Stimulated activated CD4-positive, alpha-beta T cell treated with anti-CD3 and anti-CD28 coated beads, Interleukin-1b, Interleukin-23, amount 100 ng/mL, for 48 hours (primary cell): ENCODE measurements at regions not wholly inside any gene's neighbourhood (a gene's known extent, or its start where the extent isn't known, plus 50 kb on each side); places are given as distances from the start of the nearest gene placed in this dataset.

Experiments used
- DNase-seq: peaks from one replicate; pipeline ENCODE4 v3.0.0-alpha.2; 2020

DNA sequence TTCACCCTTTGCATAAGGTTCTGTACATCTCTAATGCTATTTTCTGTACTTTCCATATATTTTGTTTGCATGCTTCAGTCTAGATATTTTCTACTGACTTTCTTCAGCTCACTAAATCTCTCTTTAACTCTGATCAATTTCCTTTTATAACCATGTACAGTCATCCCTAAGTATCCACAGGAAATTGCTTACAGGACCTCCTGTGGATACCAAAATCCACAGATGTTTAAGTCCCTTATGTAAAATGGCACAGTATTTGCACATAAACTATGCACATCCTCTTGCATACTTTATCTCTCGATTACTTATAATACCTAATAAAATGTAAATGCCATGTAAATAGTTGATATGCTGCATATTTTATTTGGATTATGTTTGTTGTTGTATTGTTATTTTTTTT is 442.1 kb downstream of the TLE4 start:
- DNase-seq = no peak

DNA sequence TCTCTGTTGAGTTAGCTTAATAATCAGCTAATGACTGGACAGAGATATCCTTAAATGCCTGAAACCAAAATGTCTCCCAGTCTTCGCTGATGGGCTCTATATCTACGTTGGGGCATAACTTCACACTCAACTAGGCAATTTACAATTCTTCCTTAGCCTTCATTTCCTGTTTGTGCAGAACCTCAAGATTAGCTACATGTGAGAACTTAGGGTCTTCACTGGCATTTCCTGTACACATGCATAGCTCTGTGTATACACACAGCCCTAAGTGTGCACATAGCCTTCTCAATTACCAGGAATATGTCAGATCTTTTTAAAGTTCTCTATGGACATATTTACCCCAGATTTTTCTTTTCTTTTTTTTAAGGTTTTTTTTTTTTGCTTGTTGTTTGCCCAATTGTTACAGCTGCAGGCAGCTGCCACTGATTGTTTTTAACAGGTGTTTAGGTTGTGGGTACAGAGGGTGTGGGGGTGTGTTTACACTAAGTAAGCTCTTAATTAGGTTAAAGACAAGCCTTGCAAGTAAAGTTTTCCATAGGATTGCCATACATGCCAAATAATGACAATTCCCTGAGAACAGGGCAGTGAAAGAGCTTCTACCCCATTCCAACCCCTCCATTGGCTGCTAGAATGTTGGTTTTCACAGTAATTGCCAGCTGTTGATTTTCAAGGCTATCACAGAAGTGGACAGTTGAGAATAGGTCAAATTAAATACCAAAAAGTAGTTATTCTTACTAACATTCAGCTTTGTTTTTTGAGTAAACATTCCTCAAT is 441.0 kb downstream of the TLE4 start:
- no peak for DNase-seq

DNA sequence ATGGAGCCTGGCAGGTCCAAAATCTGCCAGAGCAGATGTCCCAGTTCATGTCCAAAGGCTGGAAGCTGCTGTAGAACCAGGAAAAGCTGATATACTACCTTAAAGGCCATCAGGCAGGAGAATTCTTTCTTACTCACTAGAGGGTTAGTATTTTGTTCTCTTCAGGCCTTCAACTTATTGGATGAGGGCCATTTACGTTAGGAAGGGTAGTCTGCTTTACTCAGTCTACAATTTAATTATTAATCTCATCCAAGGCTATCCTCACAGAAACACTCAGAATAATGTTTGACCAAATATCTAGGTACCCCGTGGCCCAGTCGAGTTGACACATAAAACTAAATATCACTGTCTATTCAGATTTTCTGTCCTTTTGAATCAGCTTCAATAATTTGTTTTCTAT is 437.4 kb downstream of the TLE4 start:
- no peak for DNase-seq

DNA sequence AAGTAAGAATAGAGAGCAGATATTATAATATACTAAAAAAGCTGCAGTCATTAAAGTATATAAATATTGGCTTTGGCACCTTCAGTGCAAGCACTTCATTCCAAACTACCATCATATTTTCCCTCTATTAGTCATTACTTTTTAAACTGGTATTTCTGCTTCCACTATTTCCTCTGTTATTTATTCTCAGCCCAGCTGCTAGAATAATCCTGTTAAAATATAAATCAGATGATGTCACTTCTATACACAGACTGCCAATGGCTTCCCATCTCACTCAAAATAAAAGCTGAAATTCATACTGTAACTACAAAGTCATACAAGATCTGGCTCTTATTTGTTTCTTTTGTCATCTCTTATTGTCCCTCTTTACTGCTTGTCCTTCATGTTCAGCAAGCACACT is 432.9 kb downstream of the TLE4 start:
- no peak for DNase-seq

DNA sequence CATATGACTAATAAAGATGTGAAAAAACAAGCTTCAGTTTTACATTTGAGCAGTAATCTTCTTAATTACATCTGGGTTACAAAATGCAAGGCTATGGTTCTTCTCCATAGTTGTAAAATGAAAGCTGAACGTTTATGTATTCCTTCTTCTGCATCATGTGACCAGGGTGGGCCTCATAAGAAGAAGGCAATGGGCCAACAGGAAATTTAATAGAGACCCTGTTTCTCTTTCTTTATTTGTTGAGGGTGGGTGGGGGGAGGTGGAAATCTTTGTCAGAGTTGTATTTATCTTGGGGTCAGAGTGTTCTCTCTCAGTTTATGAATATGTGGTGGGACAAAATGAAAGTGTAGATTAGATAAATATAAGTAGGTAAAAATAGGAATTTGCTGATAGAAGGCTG is 418.8 kb downstream of the TLE4 start:
- DNase-seq = no peak

DNA sequence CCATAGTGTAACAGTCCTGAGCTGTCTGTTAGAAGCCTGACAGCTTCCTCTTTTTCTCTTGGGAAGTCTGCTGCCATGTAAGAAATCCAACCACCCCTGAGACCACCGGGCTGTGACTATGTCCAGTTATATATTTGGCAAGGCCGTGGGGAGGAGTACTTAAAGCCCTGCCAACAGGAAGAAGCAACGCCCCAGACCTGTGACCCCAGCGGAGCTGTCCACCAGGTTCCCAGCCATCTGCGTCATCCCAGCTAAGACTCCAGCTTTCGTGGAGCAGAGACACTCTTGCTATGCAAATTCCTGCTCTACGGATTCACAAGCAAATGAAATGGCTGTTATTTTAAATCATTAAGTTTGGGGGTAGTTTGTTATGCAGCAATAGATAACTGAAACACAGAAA is 417.3 kb downstream of the TLE4 start:
- no peak for DNase-seq

DNA sequence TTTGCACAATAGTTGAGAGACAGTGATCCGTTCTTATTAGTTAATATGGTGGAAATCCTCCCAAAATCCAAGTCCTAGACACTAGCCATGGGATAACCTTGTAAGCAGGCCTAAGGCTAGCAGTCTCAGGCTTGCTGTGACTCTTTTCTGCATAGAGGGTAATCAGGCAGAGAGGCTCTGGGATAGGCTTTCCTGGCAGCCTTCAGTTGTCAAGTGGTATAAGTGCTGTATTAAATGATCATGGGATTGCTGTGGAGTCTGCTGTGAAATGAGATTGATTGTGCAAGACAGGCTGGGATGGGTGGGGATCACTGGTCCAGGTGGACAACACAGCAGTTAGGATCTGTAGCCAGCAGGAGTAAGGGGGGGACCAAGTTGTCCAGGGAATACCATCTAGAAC is 416.4 kb downstream of the TLE4 start:
- no peak for DNase-seq

DNA sequence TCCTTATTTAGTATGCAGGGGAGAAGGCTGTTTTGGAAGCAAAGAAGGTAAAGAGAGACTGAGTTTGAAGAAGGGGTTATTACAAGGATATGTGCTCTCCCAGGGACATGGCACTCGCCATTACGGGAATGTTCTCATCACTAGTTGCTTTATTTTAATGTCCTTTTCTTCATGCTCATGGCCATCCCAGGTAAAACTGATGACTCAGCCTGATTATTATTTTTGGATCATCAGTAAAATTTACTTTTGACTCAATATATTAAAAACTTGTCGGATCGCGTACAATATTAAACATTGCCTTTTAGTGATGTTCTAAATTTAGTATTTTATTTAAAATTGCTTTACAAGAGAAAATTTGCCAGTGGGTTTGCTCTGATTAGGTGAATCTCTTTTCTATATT is 414.7 kb downstream of the TLE4 start:
- no peak for DNase-seq

DNA sequence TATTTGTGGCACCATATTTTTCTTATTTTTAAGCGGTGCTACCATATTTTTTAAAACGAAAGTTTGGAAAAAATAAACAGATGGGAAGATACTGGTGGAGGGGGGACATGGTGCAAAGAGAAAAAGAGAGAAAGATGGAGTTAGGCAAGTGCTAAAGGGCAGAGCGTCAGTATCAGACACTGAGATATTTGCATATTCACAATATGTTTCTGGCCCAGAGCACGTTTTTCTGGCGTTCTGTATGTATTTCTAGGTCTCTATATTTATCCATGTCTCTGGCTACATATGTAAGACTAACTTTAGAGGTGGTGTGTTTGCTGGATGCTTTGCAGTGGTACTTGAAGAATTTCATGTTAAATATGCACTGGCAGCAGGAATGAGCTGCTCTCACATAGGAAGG is 414.0 kb downstream of the TLE4 start:
- no peak for DNase-seq

DNA sequence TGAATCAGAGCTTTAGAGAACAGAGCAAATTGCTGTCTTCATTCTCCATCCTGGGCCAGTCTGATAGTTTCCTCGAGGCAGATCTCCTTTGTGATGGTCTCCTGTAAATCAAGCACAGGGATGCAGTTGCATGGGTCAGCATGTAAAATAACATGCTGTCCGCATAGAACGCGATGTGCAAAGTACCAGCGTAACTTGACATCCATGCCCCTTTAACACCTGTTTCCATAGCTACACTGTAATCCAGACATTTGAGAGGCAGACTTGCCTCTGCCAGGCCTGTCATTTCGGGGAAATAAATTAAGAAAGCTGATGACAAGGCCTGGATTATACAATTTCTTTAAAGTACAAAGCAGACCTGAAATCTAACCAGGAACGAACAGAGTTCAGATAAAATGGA is 413.5 kb downstream of the TLE4 start:
- no peak for DNase-seq

DNA sequence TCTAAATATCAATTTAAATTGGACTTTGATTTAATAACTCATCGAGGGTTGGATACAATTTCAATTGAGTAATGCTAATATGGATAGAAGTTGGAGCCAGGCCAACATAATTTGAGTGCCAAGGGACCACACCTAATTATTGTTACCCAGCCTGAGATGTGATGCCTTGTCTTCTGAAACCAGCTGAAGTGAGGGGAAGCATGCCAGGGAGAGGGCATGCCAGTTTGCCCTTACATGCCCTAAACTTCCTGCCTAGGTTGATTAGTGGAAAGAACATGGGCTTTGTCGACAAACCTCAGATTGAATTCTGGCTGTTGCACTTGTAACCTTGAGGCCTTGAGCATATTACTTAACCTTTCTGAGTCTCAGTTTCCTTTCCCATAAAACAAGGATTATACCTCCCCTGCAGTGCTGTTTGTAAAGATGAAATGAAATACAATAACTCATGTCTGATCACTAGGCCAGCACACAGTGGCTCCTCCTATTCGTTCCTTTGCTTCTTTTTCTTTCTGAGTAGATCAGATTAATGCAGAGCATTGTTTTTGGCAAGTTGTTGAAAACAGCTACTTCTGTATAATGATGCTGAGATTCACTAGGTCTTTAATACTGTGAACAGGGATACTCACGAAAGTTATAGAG is 412.8 kb downstream of the TLE4 start:
- DNase-seq = no peak

DNA sequence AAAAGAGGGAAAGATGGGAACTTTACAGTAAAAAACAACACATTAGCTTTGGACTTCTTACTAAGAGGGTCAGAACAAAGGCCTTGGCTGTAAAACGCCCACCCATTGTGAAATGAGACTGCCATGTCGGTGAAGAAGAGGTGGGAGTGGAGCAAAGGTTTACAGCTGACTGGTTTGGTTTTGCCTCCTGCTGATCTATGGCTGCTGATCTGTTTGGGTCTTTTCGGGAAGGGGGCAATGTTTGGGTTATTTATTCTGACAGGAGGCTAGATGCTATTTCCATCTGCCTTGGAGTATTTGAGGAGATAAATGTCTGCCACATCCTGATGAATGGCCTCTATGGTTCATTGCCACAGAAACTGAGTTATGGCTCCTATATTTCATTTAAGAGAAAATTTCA is 408.7 kb downstream of the TLE4 start:
- no peak for DNase-seq

DNA sequence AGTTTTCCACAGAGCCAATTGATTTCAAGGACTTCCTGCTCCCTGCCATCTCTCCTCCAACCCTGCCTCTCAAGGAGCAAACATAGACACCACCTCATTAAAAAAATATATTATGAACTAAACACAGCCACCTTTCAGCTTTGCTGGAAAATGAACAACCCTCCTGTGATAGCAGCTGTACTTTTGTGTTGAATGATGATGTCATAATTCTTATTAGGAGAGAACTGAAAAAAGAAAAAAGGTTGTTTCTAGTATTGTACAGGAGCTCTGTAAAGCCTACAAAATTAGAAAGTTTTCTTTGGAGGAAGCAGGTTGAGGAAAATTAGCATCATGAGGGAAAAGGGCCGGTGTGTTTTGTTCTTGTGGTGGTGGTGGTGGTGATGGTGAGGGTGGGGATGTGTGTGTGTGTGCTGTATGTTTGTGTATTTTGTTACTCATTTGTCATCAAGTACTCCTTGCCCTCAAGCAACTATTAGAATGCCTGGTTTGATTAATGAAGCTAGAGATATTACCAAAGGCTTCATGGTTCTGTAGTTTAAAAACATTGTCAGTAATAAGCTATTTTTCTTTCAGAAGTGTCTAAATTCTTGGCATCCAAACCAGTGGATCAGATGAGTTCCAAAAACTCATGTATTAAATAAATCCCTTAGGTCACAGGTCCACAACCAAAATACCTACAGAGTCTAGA is 405.9 kb downstream of the TLE4 start:
- no peak for DNase-seq

DNA sequence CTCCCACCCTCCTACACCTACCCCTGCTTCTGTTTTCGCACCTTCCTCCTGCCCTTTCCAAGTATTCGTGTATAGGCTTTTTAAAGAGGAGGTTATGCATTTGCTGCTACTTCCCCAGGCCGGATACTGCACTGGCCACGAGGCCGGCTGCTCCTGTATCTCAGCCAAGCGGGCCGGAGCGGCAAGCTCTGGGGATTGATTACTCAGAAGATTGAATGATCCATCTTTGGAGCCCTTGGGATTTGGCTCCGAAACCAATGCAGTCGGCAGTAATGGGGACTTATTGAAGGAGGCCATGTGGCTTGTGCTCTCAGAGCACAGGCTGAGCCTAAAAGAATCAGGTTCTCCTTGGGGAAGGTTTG is 405.3 kb downstream of the TLE4 start:
- no peak for DNase-seq

DNA sequence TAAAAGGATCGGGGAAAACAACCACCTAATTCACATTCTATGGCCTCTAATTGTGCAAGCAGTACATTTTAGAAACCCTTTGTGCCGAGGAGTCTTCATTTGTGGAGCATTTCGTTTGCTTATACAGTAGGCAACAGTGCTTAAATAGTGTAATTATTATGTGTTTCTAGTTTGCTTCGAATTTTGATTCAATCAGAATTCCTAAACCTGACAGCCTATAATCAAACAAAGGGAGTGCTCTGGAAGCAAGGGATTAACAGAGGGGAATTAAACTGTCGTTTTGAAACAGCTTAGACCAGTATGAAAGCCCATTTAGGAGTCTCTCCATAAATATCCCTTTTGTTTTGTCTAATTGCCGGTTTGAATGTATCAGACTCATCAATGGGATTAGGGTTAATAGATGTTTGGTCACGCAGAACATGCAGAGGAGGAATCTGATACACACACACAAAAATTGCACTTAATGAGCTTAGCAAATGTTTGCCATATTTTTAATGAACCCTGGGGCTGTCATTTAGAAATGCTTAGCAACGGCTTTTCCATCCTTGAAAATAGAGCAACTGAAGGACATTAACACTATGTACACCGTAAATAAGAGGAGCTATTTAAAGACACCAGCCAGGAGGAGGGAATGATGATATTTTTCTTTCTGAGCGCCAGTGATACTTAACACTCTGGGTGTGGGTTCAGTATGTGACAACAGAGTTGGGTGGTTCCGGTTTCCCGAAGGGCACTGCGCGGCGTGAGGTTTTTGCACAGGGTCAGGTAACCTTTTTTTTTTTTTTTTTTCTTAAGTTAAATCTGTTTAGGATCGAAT is 404.7 kb downstream of the TLE4 start:
- DNase-seq = no peak

DNA sequence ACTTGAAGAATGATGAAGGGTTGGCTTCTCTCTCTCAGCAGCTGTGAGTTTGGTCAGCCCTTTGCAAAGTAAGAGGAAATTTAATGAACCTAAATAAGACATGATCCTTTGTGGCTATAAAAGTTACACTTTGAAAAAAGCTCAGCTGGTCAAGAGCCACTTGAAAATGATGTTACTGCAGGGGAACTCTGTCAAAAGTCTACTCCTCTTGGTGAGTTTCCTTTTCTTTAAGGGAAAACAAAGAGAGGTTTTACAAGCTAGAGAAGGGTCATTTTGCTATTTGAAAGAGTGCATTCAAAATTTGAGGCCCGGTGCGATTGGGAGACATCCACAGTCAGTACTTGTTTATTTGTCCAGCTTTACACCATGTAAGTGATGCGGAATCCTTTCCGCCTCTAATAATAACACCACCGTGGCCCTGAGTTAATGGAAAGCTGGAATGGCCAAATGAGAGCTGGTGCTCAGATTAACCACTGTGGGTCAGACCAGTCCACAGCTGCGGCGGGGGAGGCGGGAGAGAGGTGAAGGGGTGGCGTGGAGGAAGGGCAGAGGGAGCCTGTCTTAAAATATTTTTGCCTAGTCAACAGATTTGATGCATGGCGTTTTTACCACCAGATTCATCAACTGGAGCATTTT is 404.0 kb downstream of the TLE4 start:
- DNase-seq = no peak

DNA sequence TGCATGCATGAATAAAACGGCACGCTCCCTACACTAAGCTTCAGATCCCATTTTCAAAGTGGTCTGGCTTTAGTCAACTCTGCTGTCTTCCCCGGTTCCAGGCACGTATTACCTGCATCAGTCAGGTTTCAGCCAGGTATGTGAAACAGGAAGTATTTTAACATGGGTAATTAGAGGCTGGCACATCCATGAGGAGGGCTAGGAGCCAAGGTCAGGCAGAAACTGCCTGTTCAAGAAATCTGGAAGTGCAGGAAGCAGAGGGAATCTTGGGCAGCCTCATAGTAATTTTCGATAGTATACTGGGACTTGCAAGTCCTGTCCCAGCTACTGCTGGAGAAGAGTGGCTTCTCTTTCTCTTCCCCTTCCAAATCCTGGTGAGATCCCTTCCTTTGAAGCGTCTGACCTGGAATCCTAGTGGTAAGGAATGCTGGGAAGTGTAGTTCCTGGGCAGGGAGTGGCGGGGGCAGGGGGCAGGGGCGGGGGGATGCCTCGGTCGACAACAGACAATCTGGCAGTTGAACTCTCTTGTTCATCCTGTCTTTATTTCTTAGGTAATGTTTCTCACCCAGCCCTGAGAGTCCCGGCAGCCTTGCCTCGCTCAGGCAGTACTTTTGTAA is 403.1 kb downstream of the TLE4 start:
- DNase-seq = no peak

DNA sequence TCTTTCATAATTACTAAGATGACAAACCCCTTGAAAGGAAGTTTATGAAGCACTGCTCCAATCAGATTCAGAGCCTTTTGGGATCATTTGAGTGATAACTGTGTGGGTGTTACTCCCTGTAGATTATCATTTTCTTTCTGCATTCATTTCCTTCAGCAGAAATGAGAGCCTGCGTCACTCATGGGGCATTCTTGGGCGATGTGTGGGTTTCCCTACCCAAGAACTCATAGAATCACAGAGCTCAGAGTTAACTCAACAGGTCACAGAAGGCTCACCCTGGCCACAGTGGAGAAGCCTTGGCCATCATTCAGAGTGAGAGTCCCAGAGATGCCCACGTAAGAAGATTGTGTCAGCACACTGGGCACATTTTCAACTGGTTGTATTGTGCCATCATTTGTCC is 401.9 kb downstream of the TLE4 start:
- no peak for DNase-seq

DNA sequence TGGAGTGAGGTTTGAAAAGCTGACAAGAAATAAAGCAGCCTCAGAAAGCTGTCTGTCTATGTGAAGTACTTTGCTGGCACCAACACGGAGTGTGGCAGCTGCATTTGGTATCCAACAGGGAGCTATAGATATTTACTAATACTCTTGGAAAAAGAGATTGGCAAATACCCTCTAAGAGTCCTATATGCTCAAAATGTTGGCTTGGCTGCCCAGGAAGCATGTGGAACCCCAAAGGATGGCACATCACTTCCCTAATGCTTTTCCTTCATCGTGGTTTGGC is 398.3 kb downstream of the TLE4 start:
- DNase-seq = no peak

DNA sequence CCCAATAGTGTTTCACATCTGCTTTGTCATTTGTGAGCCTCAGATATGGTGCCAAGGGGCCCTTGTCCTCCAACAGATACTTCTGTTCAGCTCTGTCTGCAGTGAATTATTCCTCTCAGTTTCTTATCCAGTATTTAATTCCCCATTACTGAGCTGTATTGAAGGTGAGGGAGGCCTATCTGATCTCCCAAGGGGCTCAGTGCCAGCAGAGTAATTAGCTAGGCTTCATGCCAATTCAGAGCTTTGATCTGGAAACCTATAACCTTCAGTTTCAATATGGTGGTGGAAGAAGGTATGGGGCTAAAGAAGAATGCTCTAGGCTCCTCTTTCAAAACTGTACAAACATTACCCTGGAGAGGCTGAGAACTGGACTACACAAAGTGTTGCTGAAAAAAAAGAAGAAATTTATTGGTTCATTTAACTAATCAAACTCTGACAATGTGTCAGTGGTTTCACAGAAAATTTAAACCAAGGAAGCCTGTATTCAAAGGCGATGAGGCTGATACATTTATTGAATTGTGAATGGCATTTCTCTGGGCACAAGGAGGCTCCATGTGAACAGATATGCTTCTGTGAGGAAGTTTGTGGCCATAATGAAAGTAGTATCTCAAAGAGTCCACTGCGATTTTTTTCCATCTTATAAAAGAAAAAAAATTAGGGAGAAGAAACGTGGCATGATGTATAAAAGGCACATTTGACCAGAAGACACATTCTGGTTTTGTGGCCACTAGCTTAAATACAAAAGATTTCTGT is 397.8 kb downstream of the TLE4 start:
- no peak for DNase-seq

DNA sequence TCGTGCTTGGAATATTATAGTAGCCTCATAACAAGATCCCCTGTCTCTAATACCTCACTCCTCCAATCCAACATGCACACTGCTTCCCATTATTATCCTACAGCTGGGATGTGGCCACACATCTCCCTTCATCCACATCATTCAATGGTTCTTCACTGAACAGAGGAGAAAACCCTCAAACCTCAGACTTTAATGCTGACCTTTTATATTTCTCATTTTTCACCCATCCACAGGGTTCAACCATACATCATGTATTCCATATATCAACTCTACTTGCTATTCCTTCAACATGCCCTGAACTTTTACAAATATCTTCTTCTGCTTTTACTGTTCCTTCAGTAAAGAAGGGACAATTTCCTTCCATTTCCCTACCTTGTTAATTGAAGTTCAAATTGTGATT is 396.8 kb downstream of the TLE4 start:
- DNase-seq = no peak

DNA sequence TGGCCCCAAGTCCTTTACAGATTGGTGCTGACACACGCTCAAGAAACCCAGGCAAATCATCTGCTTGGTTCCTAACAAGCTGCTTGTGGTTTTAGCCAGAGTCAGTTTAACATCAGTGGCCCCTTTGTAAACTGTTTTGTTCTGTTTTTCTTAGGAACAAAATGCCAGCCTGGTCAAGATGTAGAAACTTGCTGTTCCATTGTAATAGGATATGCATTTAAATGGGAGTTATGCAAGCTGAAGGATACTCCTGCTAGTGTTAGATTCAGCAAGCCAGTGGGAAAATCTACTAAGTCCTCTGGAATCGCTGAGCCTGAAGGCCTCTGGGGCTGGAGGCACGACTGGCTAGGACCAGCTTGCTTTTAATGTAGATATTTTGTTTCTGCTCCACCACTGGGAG is 391.1 kb downstream of the TLE4 start:
- no peak for DNase-seq
